ENCODE measurements at regions not wholly inside any gene's neighbourhood (a gene's known extent, or its start where the extent isn't known, plus 50 kb on each side); places are given as distances from the start of the nearest gene placed in this dataset.

- TF ChIP-seq, protein P1, sequence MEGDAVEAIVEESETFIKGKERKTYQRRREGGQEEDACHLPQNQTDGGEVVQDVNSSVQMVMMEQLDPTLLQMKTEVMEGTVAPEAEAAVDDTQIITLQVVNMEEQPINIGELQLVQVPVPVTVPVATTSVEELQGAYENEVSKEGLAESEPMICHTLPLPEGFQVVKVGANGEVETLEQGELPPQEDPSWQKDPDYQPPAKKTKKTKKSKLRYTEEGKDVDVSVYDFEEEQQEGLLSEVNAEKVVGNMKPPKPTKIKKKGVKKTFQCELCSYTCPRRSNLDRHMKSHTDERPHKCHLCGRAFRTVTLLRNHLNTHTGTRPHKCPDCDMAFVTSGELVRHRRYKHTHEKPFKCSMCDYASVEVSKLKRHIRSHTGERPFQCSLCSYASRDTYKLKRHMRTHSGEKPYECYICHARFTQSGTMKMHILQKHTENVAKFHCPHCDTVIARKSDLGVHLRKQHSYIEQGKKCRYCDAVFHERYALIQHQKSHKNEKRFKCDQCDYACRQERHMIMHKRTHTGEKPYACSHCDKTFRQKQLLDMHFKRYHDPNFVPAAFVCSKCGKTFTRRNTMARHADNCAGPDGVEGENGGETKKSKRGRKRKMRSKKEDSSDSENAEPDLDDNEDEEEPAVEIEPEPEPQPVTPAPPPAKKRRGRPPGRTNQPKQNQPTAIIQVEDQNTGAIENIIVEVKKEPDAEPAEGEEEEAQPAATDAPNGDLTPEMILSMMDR (IDR thresholded peaks at IDR 0.05; ENCODE audit: poor library complexity) = no peak
- no peak for TF ChIP-seq EZH2phosphoT487 (IDR thresholded peaks at IDR 0.05; ENCODE audit: low read depth, severe bottlenecking, unreplicated experiment)
These were observed 250.5 kb upstream of the DUSP10 start for GRCh38 chr1:221992427-221992826.

All from hepatocyte (in vitro differentiated cells).